PC-3 (cell line): ENCODE measurements at regions not wholly inside any gene's neighbourhood (a gene's known extent, or its start where the extent isn't known, plus 50 kb on each side); places are given as distances from the start of the nearest gene placed in this dataset.

ENCODE experiments used
- ATAC-seq: fragments of 200-7000 bp; cut with Tn5 transposase; 2 replicates; pipeline ENCODE4 v1.9.1; 2020; ENCODE audit warnings: mild to moderate bottlenecking, moderate library complexity
- BruUV-seq: library from RNA; stranded (reverse); fragments of 400-500 nt; replicated peaks from 2 replicates; lab custom pipeline; 2021; lab: Mats Ljungman, UMichigan
- CTCF ChIA-PET: fragments of 300-600 bp; sonication (Branson Sonifier 250); formaldehyde crosslinking; loops from one replicate; lab custom pipeline; 2022; ENCODE audit warnings: antibody characterized with exemption; lab: Charles Lee
- POLR2A ChIA-PET: fragments of 300-600 bp; sonication (Branson Sonifier 250); formaldehyde crosslinking; loops from one replicate; lab custom pipeline; 2022; ENCODE audit warnings: antibody characterized with exemption; ENCODE audit not compliant: unreplicated experiment; lab: Charles Lee
- DNase-seq: peaks from one replicate; pipeline ENCODE4 v3.0.0-alpha.2; 2015
- H2AFZ ChIP-seq: fragments of 300-600 bp; sonication (generic); 2 replicates; pipeline ENCODE4 v1.6.0; 2016; ENCODE audit warnings: antibody characterized with exemption, low read length
- H3F3A ChIP-seq: fragments of 300-600 bp; sonication (generic); one replicate; pipeline ENCODE4 v1.6.0; 2017; ENCODE audit warnings: antibody characterized with exemption, low read length, control low read depth, mild to moderate bottlenecking; ENCODE audit not compliant: unreplicated experiment
- H3K27ac ChIP-seq: fragments of 300-600 bp; sonication (generic); 2 replicates; pipeline ENCODE4 v1.5.1; 2016; ENCODE audit warnings: mild to moderate bottlenecking, low read length
- H3K27me3 ChIP-seq: fragments of 300-600 bp; sonication (generic); 2 replicates; pipeline ENCODE4 v1.6.1; 2016; ENCODE audit warnings: low read length, mixed read lengths
- H3K36me3 ChIP-seq: fragments of 300-600 bp; sonication (generic); 2 replicates; pipeline ENCODE4 v1.6.1; 2016; ENCODE audit warnings: low read depth, mixed run types, low read length, mixed read lengths
- H3K4me1 ChIP-seq: fragments of 300-600 bp; sonication (generic); 2 replicates; pipeline ENCODE4 v1.5.1; 2016; ENCODE audit warnings: low read length; ENCODE audit not compliant: insufficient read depth
- H3K4me2 ChIP-seq: fragments of 300-600 bp; sonication (generic); 2 replicates; pipeline ENCODE4 v1.6.0; 2016; ENCODE audit warnings: low read length
- H3K4me3 ChIP-seq: fragments of 300-600 bp; sonication (generic); 2 replicates; pipeline ENCODE4 v1.5.1; 2016; ENCODE audit warnings: mild to moderate bottlenecking, low read length, mixed read lengths
- H3K79me2 ChIP-seq: fragments of 300-600 bp; sonication (generic); 2 replicates; pipeline ENCODE4 v1.6.1; 2017; ENCODE audit warnings: low read length, mixed read lengths
- H3K9ac ChIP-seq: fragments of 300-600 bp; sonication (generic); 2 replicates; pipeline ENCODE4 v1.6.0; 2016; ENCODE audit warnings: mild to moderate bottlenecking, low read length
- H3K9me2 ChIP-seq: fragments of 300-600 bp; sonication (generic); replicated peaks from 2 replicates; pipeline ENCODE4 v1.6.1; 2016; ENCODE audit warnings: mixed run types, low read length, mixed read lengths
- H3K9me3 ChIP-seq: fragments of 300-600 bp; sonication (generic); 2 replicates; pipeline ENCODE4 v1.6.1; 2016; ENCODE audit warnings: low read length, mixed read lengths
- H4K20me1 ChIP-seq: fragments of 300-600 bp; sonication (generic); 2 replicates; pipeline ENCODE4 v1.6.1; 2016; ENCODE audit warnings: low read length, mixed read lengths
- CTCF ChIP-seq: fragments of 300-600 bp; sonication (generic); conservative IDR thresholded peaks from 2 replicates; pipeline ENCODE4 v1.5.1; 2017; ENCODE audit warnings: antibody characterized with exemption, low read depth, mild to moderate bottlenecking, low read length
- EZH2 ChIP-seq: fragments of 300-600 bp; sonication (generic); IDR thresholded peaks from one replicate; pipeline ENCODE4 v1.6.1; 2017; ENCODE audit warnings: antibody characterized with exemption, mild to moderate bottlenecking, low read length; ENCODE audit not compliant: unreplicated experiment
- EZH2phosphoT487 ChIP-seq: fragments of 300-600 bp; sonication (generic); IDR thresholded peaks from 2 replicates; pipeline ENCODE4 v1.6.1; 2018; ENCODE audit warnings: mild to moderate bottlenecking, antibody characterized with exemption, low read length, borderline replicate concordance
- intact Hi-C: fragments of 100-400 bp; cut with micrococcal nuclease; formaldehyde crosslinking; loops from 2 replicates; pipeline ENCODE4 v1.9.0; 2023

- Histone ChIP-seq H2AFZ (no peak overlapping the region), H3F3A (no peaks in the 10 kb centered on the region), H3K27me3 (peaks cover 11% of the 10 kb centered on the region), H3K9ac (no peak overlapping the region), H3K4me3 (no peak overlapping the region), H3K9me2 (no peaks in the 10 kb centered on the region), H3K4me1 (no peaks in the 10 kb centered on the region), H3K36me3 (no peaks in the 10 kb centered on the region), H3K79me2 (no peaks in the 10 kb centered on the region), H3K27ac (no peak overlapping the region), H4K20me1 (no peaks in the 10 kb centered on the region), H3K9me3 (no peaks in the 10 kb centered on the region), H3K4me2 (no peak overlapping the region)
- TF ChIP-seq CTCF = no peak
- no peak for TF ChIP-seq EZH2
- no peak for TF ChIP-seq EZH2phosphoT487
- no peak for DNase-seq
- intact Hi-C loops = no loop called here
- no peak for ATAC-seq
- ChIA-PET CTCF (no interaction called here), POLR2A (no interaction called here)
- no TSS peak for BruUV-seq
These were observed 55.2 kb upstream of the TMEM215 start for GRCh38 chr9:32728181-32728580.
